Fibroblast of upper back skin (primary cell): ENCODE measurements at regions not wholly inside any gene's neighbourhood (a gene's known extent, or its start where the extent isn't known, plus 50 kb on each side); places are given as distances from the start of the nearest gene placed in this dataset.
"Not testable (repeated sequence)": the region's sequence is repeated elsewhere in the genome, so short reads cannot be mapped to it uniquely, and the experiment has no call there.

Experiments
- DNase-seq: peaks from one replicate; pipeline ENCODE4 v3.0.0-alpha.2; 2013

- DNase-seq = not testable (repeated sequence)
Measured at GRCh38 chr9:65414249-65414648, 129.2 kb upstream of the FOXD4L5 start.

- not testable (repeated sequence) for DNase-seq
Measured at GRCh38 chr9:65413371-65413770, 128.4 kb upstream of the FOXD4L5 start.

- DNase-seq = no peak
Measured at GRCh38 chr9:65411901-65412300, 126.9 kb upstream of the FOXD4L5 start.

- no peak for DNase-seq
Measured at GRCh38 chr9:65411336-65411735, 126.3 kb upstream of the FOXD4L5 start.

GRCh38 chr9:65410926-65411325 lies 125.9 kb upstream of the FOXD4L5 start:
- no peak for DNase-seq

GRCh38 chr9:65409471-65409980 lies 124.5 kb upstream of the FOXD4L5 start:
- no peak for DNase-seq

GRCh38 chr9:65408806-65409205 lies 123.8 kb upstream of the FOXD4L5 start:
- not testable (repeated sequence) for DNase-seq

- not testable (repeated sequence) for DNase-seq
Measured at GRCh38 chr9:65406625-65407024, 121.6 kb upstream of the FOXD4L5 start.

- not testable (repeated sequence) for DNase-seq
Measured at GRCh38 chr9:65405766-65406165, 120.8 kb upstream of the FOXD4L5 start.

GRCh38 chr9:65405253-65405652 lies 120.2 kb upstream of the FOXD4L5 start:
- DNase-seq = no peak

GRCh38 chr9:65404232-65405006 lies 119.4 kb upstream of the FOXD4L5 start:
- no peak for DNase-seq

- no peak for DNase-seq
Measured at GRCh38 chr9:65403721-65404120, 118.7 kb upstream of the FOXD4L5 start.

- not testable (repeated sequence) for DNase-seq
Measured at GRCh38 chr9:65403072-65403471, 118.1 kb upstream of the FOXD4L5 start.

GRCh38 chr9:65402206-65402870 lies 117.3 kb upstream of the FOXD4L5 start:
- not testable (repeated sequence) for DNase-seq

GRCh38 chr9:65401456-65402045 lies 116.5 kb upstream of the FOXD4L5 start:
- not testable (repeated sequence) for DNase-seq

GRCh38 chr9:65400886-65401285 lies 115.9 kb upstream of the FOXD4L5 start:
- no peak for DNase-seq

- not testable (repeated sequence) for DNase-seq
Measured at GRCh38 chr9:65397763-65398719, 113.0 kb upstream of the FOXD4L5 start.

GRCh38 chr9:65397226-65397625 lies 112.2 kb upstream of the FOXD4L5 start:
- DNase-seq = not testable (repeated sequence)

GRCh38 chr9:65396601-65397000 lies 111.6 kb upstream of the FOXD4L5 start:
- not testable (repeated sequence) for DNase-seq

- not testable (repeated sequence) for DNase-seq
Measured at GRCh38 chr9:65395789-65396188, 110.8 kb upstream of the FOXD4L5 start.

GRCh38 chr9:65395121-65395520 lies 110.1 kb upstream of the FOXD4L5 start:
- not testable (repeated sequence) for DNase-seq

GRCh38 chr9:65393111-65393810 lies 108.3 kb upstream of the FOXD4L5 start:
- DNase-seq = not testable (repeated sequence)
